AG04450 (cell line): ENCODE measurements at regions not wholly inside any gene's neighbourhood (a gene's known extent, or its start where the extent isn't known, plus 50 kb on each side); places are given as distances from the start of the nearest gene placed in this dataset.

ENCODE experiments used
- CTCF ChIA-PET: fragments of 300-600, 350-600 bp; formaldehyde crosslinking; extraction: SDS; loops from one replicate; lab custom pipeline; 2022; ENCODE audit warnings: antibody characterized with exemption, inconsistent platforms; lab: Charles Lee
- POLR2A ChIA-PET: fragments of 350-600 bp; formaldehyde crosslinking; extraction: SDS; loops from one replicate; lab custom pipeline; 2021; ENCODE audit warnings: antibody characterized with exemption, inconsistent platforms; lab: Yijun Ruan, JAX
- DNase-seq: peaks from one replicate; pipeline ENCODE4 v3.0.0-alpha.2; 2011; ENCODE audit warnings: low read depth, low spot score
- H3K27ac ChIP-seq: one replicate; pipeline ENCODE4 v1.5.1; 2012; ENCODE audit warnings: low read depth, low read length, control low read depth
- H3K27me3 ChIP-seq: one replicate; pipeline ENCODE4 v1.6.0; 2012; ENCODE audit warnings: low read length; ENCODE audit not compliant: control insufficient read depth, insufficient read depth
- H3K4me3 ChIP-seq: 2 replicates; pipeline ENCODE4 v1.5.1; 2011; ENCODE audit warnings: mild to moderate bottlenecking, low read depth, low read length, control low read depth
- H3K9me3 ChIP-seq: 2 replicates; pipeline ENCODE4 v1.5.1; 2012; ENCODE audit warnings: low read length; ENCODE audit not compliant: control insufficient read depth, insufficient read depth
- CTCF ChIP-seq: IDR thresholded peaks from 2 replicates; pipeline ENCODE4 v1.5.1; 2011; ENCODE audit warnings: low read depth, low read length, control low read depth, inconsistent platforms

GRCh38 chr6:47116606-47117005 is 74.5 kb upstream of the ADGRF1 start:
- TF ChIP-seq CTCF: no peak
- CTCF ChIA-PET: interaction anchor here (0.6 to 1.7 kb wide), 2 partner anchors 15 to 19 kb away, joined by 4 to 5 read pairs; no protein-coding TSS in a partner anchor
- POLR2A ChIA-PET: no interaction called here
- Histone ChIP-seq H3K9me3 (no peaks in the 10 kb centered on the region), H3K4me3 (no peak overlapping the region), H3K27ac (no peak overlapping the region), H3K27me3 (no peaks in the 10 kb centered on the region)
- no peak for DNase-seq

- H3K27ac ChIP-seq: no peak overlapping the region
- no peak for TF ChIP-seq CTCF
- POLR2A ChIA-PET: no interaction called here
- no peak overlapping the region for H3K4me3 ChIP-seq
- H3K9me3 ChIP-seq: no peaks in the 10 kb centered on the region
- CTCF ChIA-PET: interaction anchor here (1.7 kb wide), 1 partner anchor 18 kb away, joined by 5 read pairs; no protein-coding TSS in a partner anchor
- H3K27me3 ChIP-seq: no peaks in the 10 kb centered on the region
- DNase-seq: no peak
These were observed 74.0 kb upstream of the ADGRF1 start for GRCh38 chr6:47116086-47116485.

- TF ChIP-seq CTCF: no peak
- no peak for DNase-seq
- Histone ChIP-seq H3K27me3 (no peaks in the 10 kb centered on the region), H3K4me3 (no peak overlapping the region), H3K9me3 (no peaks in the 10 kb centered on the region), H3K27ac (no peak overlapping the region)
- ChIA-PET POLR2A (no interaction called here), CTCF (no interaction called here)
These were observed 72.3 kb upstream of the ADGRF1 start for GRCh38 chr6:47114460-47114859.

GRCh38 chr6:47112317-47112716 is 70.2 kb upstream of the ADGRF1 start:
- Histone ChIP-seq H3K9me3 (no peaks in the 10 kb centered on the region), H3K27ac (no peak overlapping the region), H3K4me3 (no peak overlapping the region), H3K27me3 (no peaks in the 10 kb centered on the region)
- TF ChIP-seq CTCF: no peak
- ChIA-PET POLR2A (no interaction called here), CTCF (interaction anchor here (1.1 to 1.3 kb wide), 2 partner anchors 15 to 16 kb away, joined by 3 to 7 read pairs; no protein-coding TSS in a partner anchor)
- DNase-seq: no peak

- DNase-seq: peak; percentile 13
- ChIA-PET CTCF (interaction anchor here (1.1 to 1.3 kb wide), 2 partner anchors 14 to 16 kb away, joined by 3 to 7 read pairs; no protein-coding TSS in a partner anchor), POLR2A (no interaction called here)
- Histone ChIP-seq H3K27me3 (no peaks in the 10 kb centered on the region), H3K4me3 (no peak overlapping the region), H3K27ac (no peak overlapping the region), H3K9me3 (no peaks in the 10 kb centered on the region)
- no peak for TF ChIP-seq CTCF
These were observed 69.6 kb upstream of the ADGRF1 start for GRCh38 chr6:47111685-47112084.
